HCT116 (cell line): ENCODE measurements at regions not wholly inside any gene's neighbourhood (a gene's known extent, or its start where the extent isn't known, plus 50 kb on each side); places are given as distances from the start of the nearest gene placed in this dataset.

ENCODE experiments used
- ATAC-seq: fragments of 200-7000 bp; cut with Tn5 transposase; 2 replicates; pipeline ENCODE4 v1.9.1; 2020; ENCODE audit warnings: mild to moderate bottlenecking, moderate library complexity
- BruUV-seq: library from RNA; stranded (reverse); fragments of 400-500 nt; replicated peaks from 2 replicates; lab custom pipeline; 2021; lab: Mats Ljungman, UMichigan
- CTCF ChIA-PET: fragments of 300-600 bp; sonication (Branson Sonifier 250); formaldehyde crosslinking; loops from one replicate; lab custom pipeline; 2021; ENCODE audit warnings: antibody characterized with exemption; lab: Charles Lee
- POLR2A ChIA-PET: fragments of 300-600, 350-600 bp; sonication (Branson Sonifier 250); formaldehyde crosslinking; loops from one replicate; lab custom pipeline; 2021; ENCODE audit warnings: antibody characterized with exemption; lab: Charles Lee
- RAD21 ChIA-PET, 2 experiments: fragments of 300-600 bp; sonication (Branson Sonifier 250); formaldehyde crosslinking; loops; one replicate each; lab custom pipeline; 2023; ENCODE audit warnings: low total read pairs in 2 of 2; ENCODE audit not compliant: uncharacterized antibody in 2 of 2, unreplicated experiment in 2 of 2, low non-redundant PET in 1 of 2; lab: Charles Lee
- DNase-seq: peaks from one replicate; pipeline ENCODE4 v3.0.0-alpha.2; 2010; ENCODE audit warnings: low read depth, low spot score
- H2AFZ ChIP-seq: fragments of 200-600 bp; shearing (Covaris generic), sonication (generic); 2 replicates; pipeline ENCODE4 v1.6.1; 2017; ENCODE audit warnings: low read depth, mixed run types, mixed read lengths, antibody characterized with exemption, low read length; ENCODE audit not compliant: poor library complexity, severe bottlenecking
- H3K27ac ChIP-seq: 2 replicates; pipeline ENCODE4 v1.5.1; 2012; ENCODE audit warnings: low read depth, low read length
- H3K27me3 ChIP-seq: fragments of 200-600 bp; sonication (generic); 2 replicates; pipeline ENCODE4 v1.6.1; 2016; ENCODE audit warnings: mixed run types, low read length, mixed read lengths; ENCODE audit not compliant: insufficient read depth
- H3K36me3 ChIP-seq, 2 experiments: fragments of 200-500 bp in 1 of 2; fragments of 200-600 bp in 1 of 2; sonication (Bioruptor generic) in 1 of 2; sonication (generic) in 1 of 2; 2 replicates each; pipeline versions ENCODE4 v1.5.1 to v1.6.1; 2014 to 2016; ENCODE audit warnings: low read length in 2 of 2, inconsistent platforms in 1 of 2, mixed read lengths in 1 of 2, mixed run types in 1 of 2; ENCODE audit not compliant: insufficient read depth in 2 of 2, control insufficient read depth in 1 of 2
- H3K4me1 ChIP-seq, 2 experiments: fragments of 200-600 bp in 1 of 2; sonication (generic) in 1 of 2; 2 replicates each; pipeline versions ENCODE4 v1.5.1 to v1.6.1; 2012 to 2017; ENCODE audit warnings: low read length in 2 of 2, inconsistent platforms in 1 of 2, mild to moderate bottlenecking in 1 of 2, mixed read lengths in 1 of 2, mixed run types in 1 of 2, moderate library complexity in 1 of 2; ENCODE audit not compliant: insufficient read depth in 2 of 2, control insufficient read depth in 1 of 2
- H3K4me2 ChIP-seq: fragments of 200-600 bp; sonication (generic); 2 replicates; pipeline ENCODE4 v1.6.1; 2017; ENCODE audit warnings: mixed run types, low read length, mixed read lengths
- H3K4me3 ChIP-seq, 2 experiments: fragments of 200-600 bp in 1 of 2; sonication (generic) in 1 of 2; replicated peaks in 1 of 2; 2 replicates each; pipeline ENCODE4 v1.5.1; 2011 to 2016; ENCODE audit warnings: low read length in 2 of 2, control low read depth in 1 of 2, low read depth in 1 of 2, mild to moderate bottlenecking in 1 of 2, mixed read lengths in 1 of 2, mixed run types in 1 of 2
- H3K79me2 ChIP-seq: fragments of 200-600 bp; sonication (generic); 2 replicates; pipeline ENCODE4 v1.6.1; 2017; ENCODE audit warnings: mild to moderate bottlenecking, mixed run types, low read length, moderate library complexity, mixed read lengths; ENCODE audit not compliant: insufficient read depth
- H3K9ac ChIP-seq: fragments of 200-600 bp; sonication (generic); 2 replicates; pipeline ENCODE4 v1.6.1; 2016; ENCODE audit warnings: low read length, mixed read lengths
- H3K9me2 ChIP-seq: fragments of 200-600 bp; sonication (generic), shearing (Covaris generic); 2 replicates; pipeline ENCODE4 v1.6.1; 2017; ENCODE audit warnings: mixed run types, mild to moderate bottlenecking, moderate library complexity; ENCODE audit not compliant: insufficient read depth
- H3K9me3 ChIP-seq, 2 experiments: fragments of 200-500 bp in 1 of 2; fragments of 200-600 bp in 1 of 2; sonication (Bioruptor generic) in 1 of 2; sonication (generic) in 1 of 2; 2 replicates each; pipeline ENCODE4 v1.6.1; 2014 to 2017; ENCODE audit warnings: low read length in 2 of 2, mixed read lengths in 2 of 2, inconsistent platforms in 1 of 2, low read depth in 1 of 2, mild to moderate bottlenecking in 1 of 2, mixed run types in 1 of 2, moderate library complexity in 1 of 2; ENCODE audit not compliant: control insufficient read depth in 1 of 2, insufficient read depth in 1 of 2
- H4K20me1 ChIP-seq: fragments of 200-600 bp; sonication (generic), shearing (Covaris generic); 2 replicates; pipeline ENCODE4 v1.6.1; 2017; ENCODE audit warnings: mixed run types, mild to moderate bottlenecking, moderate library complexity; ENCODE audit not compliant: insufficient read depth
- ATF3 ChIP-seq: IDR thresholded peaks from 2 replicates; pipeline ENCODE4 v1.6.1; 2012
- CTCF ChIP-seq, 3 experiments: fragments of 200-600 bp in 1 of 3; sonication (generic) in 1 of 3; IDR thresholded peaks in 2 of 3; conservative IDR thresholded peaks in 1 of 3; 2 replicates each; pipeline ENCODE4 v1.5.1; 2012 to 2017; ENCODE audit warnings: low read depth in 2 of 3, low read length in 2 of 3, antibody characterized with exemption in 1 of 3, borderline replicate concordance in 1 of 3, control low read depth in 1 of 3, mild to moderate bottlenecking in 1 of 3, mixed read lengths in 1 of 3, mixed run types in 1 of 3, moderate library complexity in 1 of 3; ENCODE audit not compliant: insufficient read depth in 1 of 3
- EGR1 ChIP-seq: IDR thresholded peaks from 2 replicates; pipeline ENCODE4 v1.6.1; 2012; ENCODE audit warnings: low read depth
- ELF1 ChIP-seq: IDR thresholded peaks from 2 replicates; pipeline ENCODE4 v1.6.1; 2012; ENCODE audit warnings: low read depth, borderline replicate concordance
- EZH2 ChIP-seq: fragments of 200-600 bp; sonication (generic); IDR thresholded peaks from 2 replicates; pipeline ENCODE4 v1.6.1; 2017; ENCODE audit warnings: antibody characterized with exemption, mixed run types
- EZH2phosphoT487 ChIP-seq: fragments of 200-600 bp; IDR thresholded peaks from 2 replicates; pipeline ENCODE4 v1.6.1; 2018; ENCODE audit warnings: antibody characterized with exemption, borderline replicate concordance
- POLR2A ChIP-seq: IDR thresholded peaks from 2 replicates; pipeline ENCODE4 v1.7.0; 2011; ENCODE audit warnings: borderline replicate concordance; ENCODE audit not compliant: insufficient read depth, insufficient read length; ENCODE audit errors: extremely low read depth
- REST ChIP-seq: IDR thresholded peaks from 2 replicates; pipeline ENCODE4 v1.6.1; 2012; ENCODE audit warnings: low read depth
- SRF ChIP-seq: IDR thresholded peaks from 2 replicates; pipeline ENCODE4 v1.6.1; 2012; ENCODE audit warnings: low read depth
- YY1 ChIP-seq: IDR thresholded peaks from 2 replicates; pipeline ENCODE4 v1.6.1; 2011; ENCODE audit warnings: low read length, low read depth, moderate library complexity, mild to moderate bottlenecking; ENCODE audit not compliant: insufficient replicate concordance; ENCODE audit errors: extremely low read depth
- ZNF274 ChIP-seq: fragments of 200-500 bp; sonication (Bioruptor generic); IDR thresholded peaks from 2 replicates; pipeline ENCODE4 v1.6.1; 2014; ENCODE audit warnings: mild to moderate bottlenecking, low read depth, low read length, inconsistent platforms
- intact Hi-C: fragments of 100-400 bp; cut with micrococcal nuclease; formaldehyde crosslinking; loops from 2 replicates; pipeline ENCODE4 v1.10.0; 2022

- no peaks in the 10 kb centered on the region for H3K36me3 ChIP-seq
- no peaks in the 10 kb centered on the region for H4K20me1 ChIP-seq
- H3K4me1 ChIP-seq = no peaks in the 10 kb centered on the region
- peaks cover 5% of the 10 kb centered on the region; the same call in 1 of the 2 replicates for H3K27me3 ChIP-seq
- DNase-seq (no peak), ATAC-seq (no peak)
- no TSS peak for BruUV-seq
- H2AFZ ChIP-seq = no peak overlapping the region
- H3K9me3 ChIP-seq = no peaks in the 10 kb centered on the region
- ChIA-PET RAD21 (no interaction called here), CTCF (no interaction called here), POLR2A (no interaction called here)
- intact Hi-C loops = no loop called here
- TF ChIP-seq EZH2 (no peak), EGR1 (no peak), ATF3 (no peak), CTCF (IDR thresholded peaks at IDR 0.05 in 2 of 3, conservative IDR thresholded peaks at IDR 0.05 in 1 of 3; ENCODE audit: borderline replicate concordance in 1 of 3, insufficient read depth in 1 of 3, low read depth in 2 of 3, low read length in 2 of 3) (no peak), ELF1 (no peak)
- no peaks in the 10 kb centered on the region for H3K9me2 ChIP-seq
- H3K4me3 ChIP-seq = no peak overlapping the region
- H3K9ac ChIP-seq = no peak overlapping the region
- H3K79me2 ChIP-seq = no peaks in the 10 kb centered on the region
- H3K27ac ChIP-seq = no peak overlapping the region
- no peak overlapping the region for H3K4me2 ChIP-seq
These were observed 146.6 kb upstream of the PEX5L start for GRCh38 chr3:180183346-180183745.

- ATAC-seq = no peak
- Histone ChIP-seq H3K27me3 (peaks cover 5% of the 10 kb centered on the region; the same call in 1 of the 2 replicates), H4K20me1 (no peaks in the 10 kb centered on the region), H3K9ac (no peak overlapping the region), H3K4me1 (no peaks in the 10 kb centered on the region), H3K79me2 (no peaks in the 10 kb centered on the region), H3K27ac (no peak overlapping the region), H3K9me3 (no peaks in the 10 kb centered on the region), H3K36me3 (no peaks in the 10 kb centered on the region), H3K4me2 (no peak overlapping the region), H3K9me2 (no peaks in the 10 kb centered on the region), H3K4me3 (no peak overlapping the region), H2AFZ (no peak overlapping the region)
- ChIA-PET RAD21 (no interaction called here), CTCF (no interaction called here), POLR2A (no interaction called here)
- BruUV-seq = no TSS peak
- intact Hi-C loops = no loop called here
- no peak for DNase-seq
- TF ChIP-seq EGR1 (no peak), EZH2phosphoT487 (no peak), POLR2A (no peak), REST (no peak), SRF (no peak), YY1 (no peak), ZNF274 (no peak), CTCF (IDR thresholded peaks at IDR 0.05 in 2 of 3, conservative IDR thresholded peaks at IDR 0.05 in 1 of 3; ENCODE audit: borderline replicate concordance in 1 of 3, insufficient read depth in 1 of 3, low read depth in 2 of 3, low read length in 2 of 3) (no peak), ATF3 (no peak)
These were observed 148.1 kb upstream of the PEX5L start for GRCh38 chr3:180184816-180185215.
